Adrenal gland (tissue), 5 donors: ENCODE measurements at regions not wholly inside any gene's neighbourhood (a gene's known extent, or its start where the extent isn't known, plus 50 kb on each side); places are given as distances from the start of the nearest gene placed in this dataset.

Experiments
- POLR2A ChIP-seq, 2 donors: fragments of 450-650 bp; IDR thresholded peaks; one replicate each; pipeline ENCODE4 v1.6.1; 2017; ENCODE audit warnings: antibody characterized with exemption in 2 of 2, mild to moderate bottlenecking in 2 of 2, moderate library complexity in 1 of 2
- TF ChIP-seq, protein P1 (sequence below), 6 experiments: fragments of 450-650 bp in 4 of 6; fragments of 200-600 bp in 2 of 6; sonication (generic) in 1 of 6; IDR thresholded peaks; 1 replicate in 5 of 6; 2 replicates in 1 of 6; pipeline versions ENCODE4 v1.5.1 to v1.8.0; 2016 to 2021; ENCODE audit warnings: antibody characterized with exemption in 6 of 6, mild to moderate bottlenecking in 2 of 6, moderate library complexity in 1 of 6
- donor health status: DM: no; HTN: no; CAD: no.

DNA sequence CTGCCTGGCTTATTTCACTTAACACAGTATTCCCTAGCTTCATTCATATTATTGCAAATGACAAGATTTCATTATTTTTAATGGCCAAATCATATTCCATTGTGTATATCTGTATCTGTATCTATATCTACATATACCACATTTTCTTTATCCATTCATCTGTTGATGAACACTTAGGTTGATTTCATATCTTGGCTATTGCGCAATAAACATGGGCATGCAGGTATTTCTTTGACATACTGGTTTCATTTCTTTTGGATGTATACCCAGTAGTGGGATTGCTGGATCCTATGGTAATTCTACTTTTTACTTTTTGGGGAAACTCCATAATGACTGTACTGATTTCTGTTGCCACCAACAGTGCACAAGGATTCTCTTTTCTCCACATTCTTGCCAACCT is 68.9 kb upstream of the CREB5 start:
- TF ChIP-seq, protein P1, sequence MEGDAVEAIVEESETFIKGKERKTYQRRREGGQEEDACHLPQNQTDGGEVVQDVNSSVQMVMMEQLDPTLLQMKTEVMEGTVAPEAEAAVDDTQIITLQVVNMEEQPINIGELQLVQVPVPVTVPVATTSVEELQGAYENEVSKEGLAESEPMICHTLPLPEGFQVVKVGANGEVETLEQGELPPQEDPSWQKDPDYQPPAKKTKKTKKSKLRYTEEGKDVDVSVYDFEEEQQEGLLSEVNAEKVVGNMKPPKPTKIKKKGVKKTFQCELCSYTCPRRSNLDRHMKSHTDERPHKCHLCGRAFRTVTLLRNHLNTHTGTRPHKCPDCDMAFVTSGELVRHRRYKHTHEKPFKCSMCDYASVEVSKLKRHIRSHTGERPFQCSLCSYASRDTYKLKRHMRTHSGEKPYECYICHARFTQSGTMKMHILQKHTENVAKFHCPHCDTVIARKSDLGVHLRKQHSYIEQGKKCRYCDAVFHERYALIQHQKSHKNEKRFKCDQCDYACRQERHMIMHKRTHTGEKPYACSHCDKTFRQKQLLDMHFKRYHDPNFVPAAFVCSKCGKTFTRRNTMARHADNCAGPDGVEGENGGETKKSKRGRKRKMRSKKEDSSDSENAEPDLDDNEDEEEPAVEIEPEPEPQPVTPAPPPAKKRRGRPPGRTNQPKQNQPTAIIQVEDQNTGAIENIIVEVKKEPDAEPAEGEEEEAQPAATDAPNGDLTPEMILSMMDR (IDR thresholded peaks at IDR 0.05) = no peak
- TF ChIP-seq POLR2A (IDR thresholded peaks at IDR 0.05) = no peak
